GM12891 (cell line): ENCODE measurements at regions not wholly inside any gene's neighbourhood (a gene's known extent, or its start where the extent isn't known, plus 50 kb on each side); places are given as distances from the start of the nearest gene placed in this dataset.

Source experiments
- DNase-seq: peaks from one replicate; pipeline ENCODE4 v3.0.0; 2011; ENCODE audit warnings: low spot score; ENCODE audit not compliant: insufficient read length
- FAIRE-seq: peaks from 2 replicates; lab custom pipeline; 2011; peaks lifted over from hg19 to GRCh38; lab: Jason Lieb, UNC
- PAX5 ChIP-seq: IDR thresholded peaks from 2 replicates; pipeline ENCODE4 v1.6.1; 2011; ENCODE audit warnings: low read length, moderate library complexity, mild to moderate bottlenecking; ENCODE audit not compliant: insufficient read depth, severe bottlenecking
- POLR2A ChIP-seq: IDR thresholded peaks from 2 replicates; pipeline ENCODE4 v1.6.1; 2011; ENCODE audit warnings: low read depth, low read length, control low read depth
- POLR2AphosphoS5 ChIP-seq: IDR thresholded peaks from 2 replicates; pipeline ENCODE4 v1.6.1; 2011; ENCODE audit warnings: low read depth, low read length, control low read depth
- POU2F2 ChIP-seq: IDR thresholded peaks from 2 replicates; pipeline ENCODE4 v1.6.1; 2011; ENCODE audit warnings: low read depth, mild to moderate bottlenecking, control low read depth, low read length, moderate library complexity
- SPI1 ChIP-seq: IDR thresholded peaks from 2 replicates; pipeline ENCODE4 v1.6.1; 2011; ENCODE audit warnings: low read depth, low read length, control low read depth
- TAF1 ChIP-seq: IDR thresholded peaks from 2 replicates; pipeline ENCODE4 v1.6.1; 2011; ENCODE audit warnings: low read depth, low read length, control low read depth

DNA sequence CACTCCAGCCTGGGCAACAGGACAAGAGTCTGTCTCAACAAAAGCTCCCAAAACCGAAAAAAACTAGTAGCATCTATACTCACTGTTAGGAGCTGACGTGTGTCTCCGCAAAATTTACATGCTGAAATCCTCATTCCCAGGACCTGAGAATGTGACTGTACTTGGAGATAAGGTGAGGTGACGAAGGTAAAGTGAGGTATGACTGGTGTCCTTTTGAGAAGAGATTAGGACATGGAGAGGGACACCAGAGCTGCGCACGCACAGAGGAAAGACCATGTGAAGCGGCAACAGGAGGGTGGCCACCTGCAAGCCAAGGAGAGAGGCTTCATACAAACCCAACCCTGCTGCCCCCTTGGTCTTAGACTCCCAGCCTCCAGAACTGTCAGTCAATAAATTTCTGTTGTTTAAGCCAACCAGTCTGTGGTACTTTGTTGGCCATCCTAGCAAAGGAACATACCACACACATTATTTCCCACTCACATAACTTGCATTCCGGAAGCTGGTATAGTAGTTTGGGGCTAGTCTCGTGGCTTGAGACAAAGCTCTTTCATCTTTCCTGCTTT lies 1154.0 kb upstream of the CELF2 start:
- no peak for FAIRE-seq
- TF ChIP-seq TAF1 = no peak
- TF ChIP-seq POLR2AphosphoS5 = no peak
- TF ChIP-seq POU2F2 = no peak
- no peak for TF ChIP-seq PAX5
- no peak for TF ChIP-seq POLR2A
- TF ChIP-seq SPI1 = no peak
- DNase-seq = no peak

- FAIRE-seq (no peak), DNase-seq (no peak)
- TF ChIP-seq PAX5 (no peak), TAF1 (no peak)
These were observed 1149.2 kb upstream of the CELF2 start for GRCh38 chr10:9868499-9868898.

GRCh38 chr10:9869205-9869604 lies 1148.5 kb upstream of the CELF2 start:
- TF ChIP-seq SPI1 = no peak
- no peak for TF ChIP-seq POLR2A
- no peak for TF ChIP-seq POU2F2
- no peak for TF ChIP-seq POLR2AphosphoS5
- TF ChIP-seq TAF1 = no peak
- no peak for TF ChIP-seq PAX5
- FAIRE-seq (no peak), DNase-seq (no peak)

GRCh38 chr10:9869606-9870176 lies 1148.0 kb upstream of the CELF2 start:
- TF ChIP-seq POLR2A (no peak), TAF1 (no peak), POLR2AphosphoS5 (no peak), PAX5 (no peak), POU2F2 (no peak), SPI1 (no peak)
- no peak for DNase-seq
- FAIRE-seq = no peak

- no peak for DNase-seq
- TF ChIP-seq POLR2AphosphoS5 (no peak), PAX5 (no peak), POU2F2 (no peak), POLR2A (no peak), SPI1 (no peak), TAF1 (no peak)
- no peak for FAIRE-seq
These were observed 1142.3 kb upstream of the CELF2 start for GRCh38 chr10:9875353-9875752.

DNA sequence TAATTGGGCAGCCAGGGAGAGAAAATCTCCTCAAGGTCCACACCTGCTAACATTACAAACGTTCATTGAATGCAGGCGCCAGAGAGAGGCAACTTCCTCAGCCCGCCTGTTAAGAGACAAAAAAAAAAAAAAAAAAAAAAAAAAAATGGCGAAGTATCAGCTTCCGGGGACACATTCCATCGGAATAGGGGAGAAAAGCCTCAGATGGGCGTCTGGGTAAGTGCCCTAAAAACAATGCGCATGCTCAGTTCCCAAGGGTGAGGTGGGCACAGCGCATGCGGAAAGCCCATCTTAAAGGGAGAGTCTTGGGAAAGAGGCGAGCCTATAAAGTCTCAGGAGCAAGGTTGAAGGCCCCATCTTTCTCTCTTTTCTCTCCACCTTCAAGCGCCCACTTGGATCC lies 1139.7 kb upstream of the CELF2 start:
- FAIRE-seq (no peak), DNase-seq (no peak)

DNA sequence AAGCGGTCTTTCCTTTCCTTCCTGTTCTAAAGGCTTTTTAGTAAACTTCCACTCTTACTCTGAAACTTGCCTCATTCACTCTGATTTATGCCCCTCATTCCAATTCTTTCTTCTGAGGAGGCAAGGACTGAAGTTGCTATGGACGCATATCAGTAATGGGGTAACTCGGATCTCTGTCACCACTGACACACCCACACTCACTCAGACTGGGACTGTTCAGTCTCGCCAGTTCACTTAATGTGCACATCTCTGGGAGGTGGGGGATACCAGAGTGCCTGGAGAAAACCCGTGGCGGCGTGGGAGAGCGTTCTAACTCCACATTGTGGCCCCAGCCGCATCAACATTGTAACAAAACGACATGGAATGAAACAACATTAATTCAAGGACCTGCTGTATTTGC lies 1139.3 kb upstream of the CELF2 start:
- FAIRE-seq (no peak), DNase-seq (no peak)
- TF ChIP-seq POLR2AphosphoS5 (no peak), TAF1 (no peak), PAX5 (no peak), POU2F2 (no peak), SPI1 (no peak), POLR2A (no peak)

More for the DNA sequence above, 1139.7 kb upstream of the CELF2 start:
- TF ChIP-seq POLR2AphosphoS5 = no peak
- TF ChIP-seq PAX5 = no peak
- TF ChIP-seq SPI1 = no peak
- TF ChIP-seq POU2F2 = no peak
- no peak for TF ChIP-seq POLR2A
- no peak for TF ChIP-seq TAF1

DNA sequence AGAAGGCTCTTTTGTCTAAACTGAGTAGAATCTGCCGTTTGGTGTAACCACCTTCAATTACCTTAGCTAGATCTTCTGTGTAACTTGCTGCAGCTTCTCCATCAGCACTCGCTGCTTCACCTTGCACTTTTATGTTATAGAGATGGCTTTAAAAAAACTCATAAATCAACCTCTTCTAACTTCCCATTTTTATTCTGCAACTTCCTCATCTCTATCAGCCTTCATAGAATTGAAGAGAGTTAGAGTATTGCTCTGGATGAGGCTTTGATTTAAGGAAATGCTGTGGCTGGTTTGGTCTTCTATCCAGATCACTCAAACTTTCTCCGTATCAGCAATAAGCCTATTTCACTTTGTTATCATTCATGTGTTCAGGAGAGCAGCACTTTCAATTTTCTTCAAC lies 1131.9 kb upstream of the CELF2 start:
- no peak for FAIRE-seq
- TF ChIP-seq POLR2A (no peak), POLR2AphosphoS5 (no peak), PAX5 (no peak), SPI1 (no peak), TAF1 (no peak), POU2F2 (no peak)
- DNase-seq = no peak

DNA sequence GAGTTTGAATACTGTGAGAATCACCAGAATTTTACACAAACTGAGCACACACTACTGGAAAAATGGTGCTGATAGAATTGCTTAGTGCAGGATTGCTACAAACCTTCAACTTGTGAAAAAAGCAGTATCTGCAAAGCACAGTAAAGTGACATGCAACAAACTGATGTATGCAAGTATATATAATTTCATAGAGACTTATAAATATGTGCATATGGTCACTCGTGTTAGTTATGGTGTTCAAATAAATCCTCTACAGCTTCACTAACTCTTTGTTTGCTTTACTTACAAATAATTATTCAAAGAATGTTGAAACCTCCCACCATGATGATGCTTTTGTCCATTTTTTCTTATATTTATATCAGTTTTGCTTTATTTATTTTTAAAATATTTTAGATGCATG lies 1130.9 kb upstream of the CELF2 start:
- DNase-seq (no peak), FAIRE-seq (no peak)
- TF ChIP-seq TAF1 (no peak), POU2F2 (no peak), PAX5 (no peak), SPI1 (no peak), POLR2AphosphoS5 (no peak), POLR2A (no peak)

- no peak for TF ChIP-seq POU2F2
- no peak for TF ChIP-seq POLR2AphosphoS5
- TF ChIP-seq TAF1 = no peak
- TF ChIP-seq PAX5 = no peak
- TF ChIP-seq SPI1 = no peak
- TF ChIP-seq POLR2A = no peak
- FAIRE-seq = no peak
- DNase-seq = no peak
These were observed 1122.2 kb upstream of the CELF2 start for GRCh38 chr10:9895453-9895852.

GRCh38 chr10:9895981-9896380 lies 1121.7 kb upstream of the CELF2 start:
- no peak for DNase-seq
- FAIRE-seq = no peak

More at GRCh38 chr10:9895981-9896380, 1121.7 kb upstream of the CELF2 start:
- TF ChIP-seq TAF1 (no peak), PAX5 (no peak), POLR2AphosphoS5 (no peak), POLR2A (no peak), POU2F2 (no peak), SPI1 (no peak)
